ENCODE measurements at regions not wholly inside any gene's neighbourhood (a gene's known extent, or its start where the extent isn't known, plus 50 kb on each side); places are given as distances from the start of the nearest gene placed in this dataset.
A peak's percentile ranks its signal among the peaks of the same experiment; 100 is the strongest.

DNA sequence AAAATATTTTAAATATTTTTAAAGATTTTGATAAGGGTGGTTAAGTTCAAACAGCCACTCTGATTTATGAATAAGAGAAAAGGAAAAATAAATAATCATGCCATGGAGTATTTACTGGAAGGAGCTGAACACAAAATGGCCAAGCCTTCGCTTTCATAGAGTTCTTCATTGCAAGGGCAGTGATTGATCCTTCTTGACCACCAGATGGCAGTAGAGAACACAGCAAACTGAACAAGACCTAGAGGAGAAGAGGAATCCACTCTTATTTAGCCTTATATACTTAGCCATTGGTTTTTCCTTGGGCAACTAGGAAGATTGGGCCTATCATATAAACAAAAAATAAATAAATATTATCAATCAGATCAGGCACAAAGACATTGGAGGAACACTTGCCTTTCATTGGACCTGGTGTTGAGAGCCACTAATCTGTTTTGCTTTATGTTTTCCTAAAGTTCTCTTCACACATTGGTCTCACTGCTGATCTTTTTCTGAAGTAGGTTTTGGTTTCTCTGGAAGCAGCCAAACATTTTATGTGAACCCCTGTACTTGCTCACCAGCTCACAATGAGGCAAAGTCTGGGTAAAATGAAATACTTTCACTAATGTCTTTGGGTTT is 58.1 kb upstream of the PARM1 start:
- no peak overlapping the region for H3K27ac Mint-ChIP-seq
- no peak overlapping the region for H3K4me3 ChIP-seq (replicated peaks in 1 of 3; ENCODE audit: low read depth in 2 of 3, low read length in 3 of 3)
- H3K9me3 Mint-ChIP-seq, result no peaks in the 10 kb centered on the region
- no peaks in the 10 kb centered on the region for H3K79me2 ChIP-seq (ENCODE audit: insufficient read depth, low read length)
- H3K4me3 Mint-ChIP-seq, result no peak overlapping the region
- H3K9ac ChIP-seq (ENCODE audit: insufficient read depth, low read length, poor library complexity, severe bottlenecking), result no peak overlapping the region
- intact Hi-C loops (cut with micrococcal nuclease), result no loop called here
- H4K20me1 ChIP-seq (ENCODE audit: insufficient read depth, low read length), result no peaks in the 10 kb centered on the region
- H3K27me3 Mint-ChIP-seq (ENCODE audit: low read depth in 3 of 3), result peaks cover 2 to 10% (median 3%) of the 10 kb centered on the region in 3 donors
- H3K27ac ChIP-seq (ENCODE audit: low read depth in 1 of 2, low read length in 2 of 2), result no peak overlapping the region
- no CpG with 5 or more reads among the region's 1 CpG for WGBS (ENCODE audit: insufficient coverage)
- peak; percentile 38 to 60 (median 48) for DNase-seq
- H3K36me3 Mint-ChIP-seq, result no peaks in the 10 kb centered on the region
- H3K4me1 ChIP-seq (ENCODE audit: control insufficient read depth in 1 of 2, insufficient read depth in 2 of 2, low read length in 2 of 2), result no peaks in the 10 kb centered on the region
- no peaks in the 10 kb centered on the region for H3K27me3 ChIP-seq (ENCODE audit: control insufficient read depth in 2 of 2, insufficient read depth in 2 of 2, low read length in 2 of 2)
- no peak overlapping the region for H2AFZ ChIP-seq (ENCODE audit: insufficient read depth, low read depth, low read length, poor library complexity, severe bottlenecking)
- no peaks in the 10 kb centered on the region for H3K36me3 ChIP-seq (replicated peaks in 1 of 2; ENCODE audit: control insufficient read depth in 1 of 2, insufficient read depth in 2 of 2, low read length in 2 of 2)
- H3K4me1 Mint-ChIP-seq, result no peaks in the 10 kb centered on the region
- no peaks in the 10 kb centered on the region for H3K9me3 ChIP-seq (replicated peaks in 1 of 2; ENCODE audit: control insufficient read depth in 1 of 2, insufficient read depth in 1 of 2, low read length in 2 of 2)
- H3K4me2 ChIP-seq (replicated peaks; ENCODE audit: extremely low read depth, low read length, poor library complexity, severe bottlenecking), result no peak overlapping the region
- TF ChIP-seq, protein P1, sequence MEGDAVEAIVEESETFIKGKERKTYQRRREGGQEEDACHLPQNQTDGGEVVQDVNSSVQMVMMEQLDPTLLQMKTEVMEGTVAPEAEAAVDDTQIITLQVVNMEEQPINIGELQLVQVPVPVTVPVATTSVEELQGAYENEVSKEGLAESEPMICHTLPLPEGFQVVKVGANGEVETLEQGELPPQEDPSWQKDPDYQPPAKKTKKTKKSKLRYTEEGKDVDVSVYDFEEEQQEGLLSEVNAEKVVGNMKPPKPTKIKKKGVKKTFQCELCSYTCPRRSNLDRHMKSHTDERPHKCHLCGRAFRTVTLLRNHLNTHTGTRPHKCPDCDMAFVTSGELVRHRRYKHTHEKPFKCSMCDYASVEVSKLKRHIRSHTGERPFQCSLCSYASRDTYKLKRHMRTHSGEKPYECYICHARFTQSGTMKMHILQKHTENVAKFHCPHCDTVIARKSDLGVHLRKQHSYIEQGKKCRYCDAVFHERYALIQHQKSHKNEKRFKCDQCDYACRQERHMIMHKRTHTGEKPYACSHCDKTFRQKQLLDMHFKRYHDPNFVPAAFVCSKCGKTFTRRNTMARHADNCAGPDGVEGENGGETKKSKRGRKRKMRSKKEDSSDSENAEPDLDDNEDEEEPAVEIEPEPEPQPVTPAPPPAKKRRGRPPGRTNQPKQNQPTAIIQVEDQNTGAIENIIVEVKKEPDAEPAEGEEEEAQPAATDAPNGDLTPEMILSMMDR (IDR thresholded peaks at IDR 0.05), result peak; percentile 89

DNA sequence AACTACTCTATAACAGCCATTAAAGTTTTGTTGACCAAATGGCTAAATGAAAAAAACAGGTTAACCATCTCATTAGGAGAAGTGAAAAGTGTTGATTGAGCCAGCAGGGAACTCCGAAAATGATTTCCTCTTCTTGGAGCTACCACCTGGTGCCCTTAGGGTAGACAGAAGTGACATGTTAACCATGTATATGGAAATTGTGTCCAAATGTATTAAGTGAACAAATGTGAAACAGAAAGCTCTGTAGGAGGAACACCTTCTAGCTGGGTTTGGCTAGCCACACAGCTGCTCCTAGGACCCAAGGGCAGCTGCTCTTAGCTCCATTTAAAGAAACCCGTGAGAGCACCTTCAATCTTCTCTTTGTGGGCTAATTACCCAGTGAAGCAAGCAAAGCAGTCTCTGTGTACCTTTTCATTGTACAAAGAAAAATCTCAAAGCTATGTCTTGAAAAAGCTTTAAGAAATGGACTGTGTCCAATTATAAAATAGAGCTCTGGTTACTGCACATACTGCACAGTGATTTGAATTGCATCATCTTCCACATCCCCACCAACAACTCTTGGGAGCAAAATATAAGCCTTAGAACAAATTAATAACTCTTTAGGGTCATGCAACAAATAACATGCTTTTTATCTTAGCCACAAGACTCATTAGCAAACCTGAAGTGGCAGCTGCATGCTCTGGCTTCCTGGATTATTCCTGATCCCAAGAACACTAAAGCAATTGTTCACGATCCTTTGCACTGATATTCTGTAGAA is 59.2 kb upstream of the PARM1 start:
- Histone ChIP-seq H4K20me1 (ENCODE audit: insufficient read depth, low read length) (no peaks in the 10 kb centered on the region), H3K4me3 (replicated peaks in 1 of 3; ENCODE audit: low read depth in 2 of 3, low read length in 3 of 3) (no peak overlapping the region), H3K36me3 (replicated peaks in 1 of 2; ENCODE audit: control insufficient read depth in 1 of 2, insufficient read depth in 2 of 2, low read length in 2 of 2) (no peaks in the 10 kb centered on the region), H3K27ac (ENCODE audit: low read depth in 1 of 2, low read length in 2 of 2) (no peak overlapping the region), H3K79me2 (ENCODE audit: insufficient read depth, low read length) (no peaks in the 10 kb centered on the region), H3K27me3 (ENCODE audit: control insufficient read depth in 2 of 2, insufficient read depth in 2 of 2, low read length in 2 of 2) (no peaks in the 10 kb centered on the region), H3K9me3 (replicated peaks in 1 of 2; ENCODE audit: control insufficient read depth in 1 of 2, insufficient read depth in 1 of 2, low read length in 2 of 2) (no peaks in the 10 kb centered on the region), H3K4me1 (ENCODE audit: control insufficient read depth in 1 of 2, insufficient read depth in 2 of 2, low read length in 2 of 2) (no peaks in the 10 kb centered on the region), H3K4me2 (replicated peaks; ENCODE audit: extremely low read depth, low read length, poor library complexity, severe bottlenecking) (no peak overlapping the region), H3K9ac (ENCODE audit: insufficient read depth, low read length, poor library complexity, severe bottlenecking) (no peak overlapping the region), H2AFZ (ENCODE audit: insufficient read depth, low read depth, low read length, poor library complexity, severe bottlenecking) (no peak overlapping the region)
- TF ChIP-seq, protein P1 (IDR thresholded peaks at IDR 0.05), result no peak
- Mint-ChIP-seq H3K4me1 (no peaks in the 10 kb centered on the region), H3K36me3 (no peaks in the 10 kb centered on the region), H3K27me3 (ENCODE audit: low read depth in 3 of 3) (peaks cover 2 to 9% (median 3%) of the 10 kb centered on the region in 3 donors), H3K9me3 (no peaks in the 10 kb centered on the region), H3K27ac (no peak overlapping the region), H3K4me3 (no peak overlapping the region)
- WGBS (ENCODE audit: insufficient coverage), result 33% methylated on average over 1 of the region's 3 CpGs
- DNase-seq, result no peak
- intact Hi-C loops (cut with micrococcal nuclease), result no loop called here

All from CD14-positive monocyte (primary cell).